ENCODE measurements at regions not wholly inside any gene's neighbourhood (a gene's known extent, or its start where the extent isn't known, plus 50 kb on each side); places are given as distances from the start of the nearest gene placed in this dataset.

DNA sequence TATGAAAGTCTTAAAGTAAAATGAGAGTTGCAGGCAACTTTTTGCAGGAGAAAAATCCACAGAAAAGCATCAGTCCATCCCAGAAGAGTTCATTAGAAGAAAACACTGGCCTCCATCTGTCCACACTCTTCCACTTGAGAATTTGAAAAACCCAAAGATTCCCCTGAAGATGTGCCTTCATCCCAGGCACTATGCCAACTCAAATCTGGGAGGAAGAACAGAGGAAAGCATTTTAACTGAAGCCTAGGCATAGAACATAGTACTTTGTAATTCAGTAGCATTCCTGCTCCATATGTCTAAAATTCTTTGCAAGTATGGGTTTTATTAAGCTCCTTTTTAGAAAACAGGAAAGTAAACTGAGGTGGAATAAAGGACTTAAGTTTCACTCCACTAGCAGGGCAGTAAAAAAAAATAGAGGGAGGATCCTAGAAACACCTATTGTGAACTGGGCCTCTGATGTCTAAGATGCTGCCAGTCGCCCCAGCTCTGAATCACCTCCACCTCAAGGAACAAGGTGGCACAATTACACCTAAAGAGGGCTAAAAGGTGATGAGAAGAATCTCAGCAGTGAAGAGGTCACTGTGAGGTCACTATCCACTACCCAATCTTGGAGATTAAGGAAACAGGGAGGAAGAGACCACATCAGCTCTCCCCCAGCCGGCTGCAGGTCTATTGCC is 141.9 kb upstream of the FAM241A start:
- no peaks in the 10 kb centered on the region for H3K36me3 ChIP-seq (replicated peaks in 1 of 2; ENCODE audit: control extremely low read depth in 1 of 2, control insufficient read depth in 1 of 2, extremely low read depth in 1 of 2, insufficient read depth in 2 of 2, low read length in 1 of 2)
- no peak for ATAC-seq (ENCODE audit: low read depth)
- H3K9ac ChIP-seq (ENCODE audit: low read length), result no peak overlapping the region
- no peaks in the 10 kb centered on the region for H3K9me3 Mint-ChIP-seq (ENCODE audit: insufficient read depth)
- peaks cover 0 to 1% (median 0%) of the 10 kb centered on the region in 3 donors for H3K9me3 ChIP-seq (ENCODE audit: control extremely low read depth in 1 of 3, control insufficient read depth in 2 of 3, insufficient read depth in 1 of 3, low read length in 2 of 3)
- H2AFZ ChIP-seq (ENCODE audit: insufficient read depth, low read depth, low read length, poor library complexity, severe bottlenecking), result no peak overlapping the region
- no peaks in the 10 kb centered on the region for H3K27me3 ChIP-seq (replicated peaks in 1 of 4; ENCODE audit: control extremely low read depth in 1 of 4, control insufficient read depth in 3 of 4, insufficient read depth in 4 of 4, low read length in 3 of 4)
- POLR2A ChIA-PET, result no interaction called here
- H4K20me1 ChIP-seq (ENCODE audit: control insufficient read depth, insufficient read depth, low read length, poor library complexity, severe bottlenecking), result no peaks in the 10 kb centered on the region
- TF ChIP-seq, protein P1, sequence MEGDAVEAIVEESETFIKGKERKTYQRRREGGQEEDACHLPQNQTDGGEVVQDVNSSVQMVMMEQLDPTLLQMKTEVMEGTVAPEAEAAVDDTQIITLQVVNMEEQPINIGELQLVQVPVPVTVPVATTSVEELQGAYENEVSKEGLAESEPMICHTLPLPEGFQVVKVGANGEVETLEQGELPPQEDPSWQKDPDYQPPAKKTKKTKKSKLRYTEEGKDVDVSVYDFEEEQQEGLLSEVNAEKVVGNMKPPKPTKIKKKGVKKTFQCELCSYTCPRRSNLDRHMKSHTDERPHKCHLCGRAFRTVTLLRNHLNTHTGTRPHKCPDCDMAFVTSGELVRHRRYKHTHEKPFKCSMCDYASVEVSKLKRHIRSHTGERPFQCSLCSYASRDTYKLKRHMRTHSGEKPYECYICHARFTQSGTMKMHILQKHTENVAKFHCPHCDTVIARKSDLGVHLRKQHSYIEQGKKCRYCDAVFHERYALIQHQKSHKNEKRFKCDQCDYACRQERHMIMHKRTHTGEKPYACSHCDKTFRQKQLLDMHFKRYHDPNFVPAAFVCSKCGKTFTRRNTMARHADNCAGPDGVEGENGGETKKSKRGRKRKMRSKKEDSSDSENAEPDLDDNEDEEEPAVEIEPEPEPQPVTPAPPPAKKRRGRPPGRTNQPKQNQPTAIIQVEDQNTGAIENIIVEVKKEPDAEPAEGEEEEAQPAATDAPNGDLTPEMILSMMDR (IDR thresholded peaks at IDR 0.05), result no peak
- TF ChIP-seq EZH2 (IDR thresholded peaks at IDR 0.05; ENCODE audit: borderline replicate concordance, insufficient read depth, low read depth, low read length, poor library complexity, severe bottlenecking), result no peak
- H3K27me3 Mint-ChIP-seq, result peaks cover 29% of the 10 kb centered on the region
- H3K79me2 ChIP-seq (ENCODE audit: control insufficient read depth, insufficient read depth, low read length), result no peaks in the 10 kb centered on the region
- H3K4me1 Mint-ChIP-seq, result no peaks in the 10 kb centered on the region
- no peak overlapping the region for H3K4me3 ChIP-seq (ENCODE audit: control extremely low read depth in 1 of 5, extremely low read depth in 1 of 5, insufficient read depth in 1 of 5, low read depth in 2 of 5, low read length in 4 of 5)
- no peak overlapping the region for H3K27ac Mint-ChIP-seq
- intact Hi-C loops (cut with micrococcal nuclease), result no loop called here
- no peaks in the 10 kb centered on the region for H3K4me1 ChIP-seq (ENCODE audit: control insufficient read depth in 2 of 2, insufficient read depth in 2 of 2, low read length in 2 of 2)
- H3K4me2 ChIP-seq (replicated peaks; ENCODE audit: low read depth, low read length, poor library complexity, severe bottlenecking), result no peak overlapping the region
- CTCF ChIA-PET, result interaction anchor here (0.7 kb wide), 1 partner anchor 1770 kb away, joined by 3 read pairs; no protein-coding TSS in a partner anchor
- H3K4me3 Mint-ChIP-seq, result no peak overlapping the region
- no peak overlapping the region for H3K27ac ChIP-seq (ENCODE audit: low read length in 2 of 2)
- no CpG with 5 or more reads among the region's 2 CpGs for WGBS (ENCODE audit: insufficient coverage)
- no peak for DNase-seq

DNA sequence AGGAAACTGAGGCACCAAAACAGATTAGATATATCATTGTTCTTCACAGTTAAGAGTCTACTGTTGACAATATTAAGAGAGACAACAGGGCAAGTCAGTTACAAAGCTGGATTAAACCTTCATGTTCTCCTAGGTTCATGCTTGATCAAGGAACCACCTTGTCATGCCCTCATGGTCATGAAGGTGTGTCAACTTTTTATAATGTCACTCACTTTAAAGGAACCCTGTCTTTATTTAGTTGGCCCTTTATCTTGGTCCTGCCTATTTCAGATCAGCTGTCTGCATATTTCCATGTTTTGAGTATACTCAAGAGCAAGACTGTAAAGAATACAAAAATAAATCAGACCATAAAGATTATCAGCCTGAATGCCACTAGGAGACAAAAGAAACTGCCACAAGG is 140.2 kb upstream of the FAM241A start:
- no peak overlapping the region for H3K27ac ChIP-seq (ENCODE audit: low read length in 2 of 2)
- Mint-ChIP-seq H3K27ac (no peak overlapping the region), H3K9me3 (ENCODE audit: insufficient read depth) (no peaks in the 10 kb centered on the region), H3K4me3 (no peak overlapping the region), H3K27me3 (peaks cover 25% of the 10 kb centered on the region), H3K4me1 (no peaks in the 10 kb centered on the region)
- no peaks in the 10 kb centered on the region for H3K79me2 ChIP-seq (ENCODE audit: control insufficient read depth, insufficient read depth, low read length)
- no peak overlapping the region for H3K9ac ChIP-seq (ENCODE audit: low read length)
- CTCF ChIA-PET, result no interaction called here
- no peaks in the 10 kb centered on the region for H4K20me1 ChIP-seq (ENCODE audit: control insufficient read depth, insufficient read depth, low read length, poor library complexity, severe bottlenecking)
- no peak for DNase-seq
- H3K36me3 ChIP-seq (replicated peaks in 1 of 2; ENCODE audit: control extremely low read depth in 1 of 2, control insufficient read depth in 1 of 2, extremely low read depth in 1 of 2, insufficient read depth in 2 of 2, low read length in 1 of 2), result no peaks in the 10 kb centered on the region
- TF ChIP-seq, protein P1 (IDR thresholded peaks at IDR 0.05), result no peak
- TF ChIP-seq EZH2 (IDR thresholded peaks at IDR 0.05; ENCODE audit: borderline replicate concordance, insufficient read depth, low read depth, low read length, poor library complexity, severe bottlenecking), result no peak
- no peak for ATAC-seq (ENCODE audit: low read depth)
- H3K4me1 ChIP-seq (ENCODE audit: control insufficient read depth in 2 of 2, insufficient read depth in 2 of 2, low read length in 2 of 2), result no peaks in the 10 kb centered on the region
- intact Hi-C loops (cut with micrococcal nuclease), result no loop called here
- H2AFZ ChIP-seq (ENCODE audit: insufficient read depth, low read depth, low read length, poor library complexity, severe bottlenecking), result no peak overlapping the region
- H3K27me3 ChIP-seq (replicated peaks in 1 of 4; ENCODE audit: control extremely low read depth in 1 of 4, control insufficient read depth in 3 of 4, insufficient read depth in 4 of 4, low read length in 3 of 4), result no peaks in the 10 kb centered on the region
- no peak overlapping the region for H3K4me2 ChIP-seq (replicated peaks; ENCODE audit: low read depth, low read length, poor library complexity, severe bottlenecking)
- no peaks in the 10 kb centered on the region for H3K9me3 ChIP-seq (ENCODE audit: control extremely low read depth in 1 of 3, control insufficient read depth in 2 of 3, insufficient read depth in 1 of 3, low read length in 2 of 3)
- no peak overlapping the region for H3K4me3 ChIP-seq (ENCODE audit: control extremely low read depth in 1 of 5, extremely low read depth in 1 of 5, insufficient read depth in 1 of 5, low read depth in 2 of 5, low read length in 4 of 5)
- POLR2A ChIA-PET, result no interaction called here

All from B cell (primary cell).